Ascending aorta (tissue), 2 donors: ENCODE measurements at regions not wholly inside any gene's neighbourhood (a gene's known extent, or its start where the extent isn't known, plus 50 kb on each side); places are given as distances from the start of the nearest gene placed in this dataset.

Source experiments
- DNase-seq, 2 donors: peaks; one replicate each; pipeline ENCODE4 v3.0.0-alpha.2; 2019; ENCODE audit warnings: low spot score in 2 of 2
- H3K27ac ChIP-seq, 2 donors: fragments of 200-600 bp; sonication (generic); one replicate each; pipeline ENCODE4 v1.5.1; 2016 to 2017; ENCODE audit warnings: mild to moderate bottlenecking in 1 of 2
- H3K27me3 ChIP-seq: fragments of 200-600 bp; sonication (generic); one replicate; pipeline ENCODE4 v1.5.1; 2017
- H3K36me3 ChIP-seq, 2 donors: fragments of 200-600 bp; sonication (generic); one replicate each; pipeline ENCODE4 v1.5.1; 2016
- H3K4me1 ChIP-seq, 2 donors: fragments of 200-600 bp; sonication (generic); one replicate each; pipeline ENCODE4 v1.5.1; 2016 to 2017; ENCODE audit warnings: mild to moderate bottlenecking in 1 of 2
- H3K4me3 ChIP-seq, 2 donors: fragments of 200-600 bp; sonication (generic); one replicate each; pipeline ENCODE4 v1.5.1; 2016 to 2017; ENCODE audit warnings: mild to moderate bottlenecking in 1 of 2
- H3K9me3 ChIP-seq, 2 donors: fragments of 200-600 bp; sonication (generic); one replicate each; pipeline ENCODE4 v1.5.1; 2016
- CTCF ChIP-seq, 3 experiments: fragments of 200-600 bp in 2 of 3; fragments of 450-650 bp in 1 of 3; sonication (generic) in 2 of 3; IDR thresholded peaks; one replicate each; pipeline ENCODE4 v1.5.1; 2016 to 2019; ENCODE audit warnings: antibody characterized with exemption in 3 of 3, mild to moderate bottlenecking in 1 of 3, moderate library complexity in 1 of 3
- intact Hi-C: fragments of 100-400 bp; cut with DNase I; formaldehyde crosslinking; loops from one replicate; pipeline ENCODE4 v1.15.1; 2023

GRCh38 chr9:75607521-75607920 lies 283.0 kb upstream of the PCSK5 start:
- H3K4me1 ChIP-seq: no peaks in the 10 kb centered on the region
- TF ChIP-seq CTCF (IDR thresholded peaks at IDR 0.05): no peak

GRCh38 chr9:75609401-75609800 lies 281.1 kb upstream of the PCSK5 start:
- DNase-seq: no peak
- H3K27ac ChIP-seq: no peak overlapping the region
- no peak for TF ChIP-seq CTCF (IDR thresholded peaks at IDR 0.05)
- H3K4me1 ChIP-seq: peaks cover 0 to 6% of the 10 kb centered on the region in 2 donors
- intact Hi-C loops: loop anchor here (10.0 kb wide), 1 partner anchor 245 kb away; no protein-coding TSS in a partner anchor
- no peak overlapping the region for H3K4me3 ChIP-seq
- no peaks in the 10 kb centered on the region for H3K36me3 ChIP-seq
- H3K27me3 ChIP-seq: no peaks in the 10 kb centered on the region
- H3K9me3 ChIP-seq: no peaks in the 10 kb centered on the region

More at GRCh38 chr9:75607521-75607920, 283.0 kb upstream of the PCSK5 start:
- no peaks in the 10 kb centered on the region for H3K9me3 ChIP-seq
- no peak overlapping the region for H3K4me3 ChIP-seq
- H3K27ac ChIP-seq: no peak overlapping the region
- intact Hi-C loops: loop anchor here (10.0 kb wide), 1 partner anchor 247 kb away; no protein-coding TSS in a partner anchor
- H3K36me3 ChIP-seq: no peaks in the 10 kb centered on the region
- DNase-seq: no peak
- no peaks in the 10 kb centered on the region for H3K27me3 ChIP-seq

GRCh38 chr9:75610246-75610645 lies 280.2 kb upstream of the PCSK5 start:
- no peak for TF ChIP-seq CTCF (IDR thresholded peaks at IDR 0.05)
- H3K4me3 ChIP-seq: no peak overlapping the region
- no peak overlapping the region for H3K27ac ChIP-seq
- H3K27me3 ChIP-seq: no peaks in the 10 kb centered on the region
- peaks cover 0 to 6% of the 10 kb centered on the region in 2 donors for H3K4me1 ChIP-seq
- intact Hi-C loops: no loop called here
- no peaks in the 10 kb centered on the region for H3K36me3 ChIP-seq
- H3K9me3 ChIP-seq: no peaks in the 10 kb centered on the region
- DNase-seq: no peak

GRCh38 chr9:75612205-75612604 lies 278.3 kb upstream of the PCSK5 start:
- Histone ChIP-seq H3K4me3 (no peak overlapping the region), H3K9me3 (no peaks in the 10 kb centered on the region), H3K4me1 (peaks cover 0 to 6% of the 10 kb centered on the region in 2 donors), H3K27ac (no peak overlapping the region), H3K36me3 (no peaks in the 10 kb centered on the region), H3K27me3 (no peaks in the 10 kb centered on the region)
- no peak for TF ChIP-seq CTCF (IDR thresholded peaks at IDR 0.05)
- intact Hi-C loops: no loop called here
- no peak for DNase-seq

GRCh38 chr9:75612754-75613153 lies 277.7 kb upstream of the PCSK5 start:
- Histone ChIP-seq H3K9me3 (no peaks in the 10 kb centered on the region), H3K27ac (peak overlapping the region; percentile 21 to 45), H3K27me3 (no peaks in the 10 kb centered on the region), H3K36me3 (no peaks in the 10 kb centered on the region), H3K4me1 (peaks cover 0 to 6% of the 10 kb centered on the region in 2 donors), H3K4me3 (no peak overlapping the region)
- TF ChIP-seq CTCF (IDR thresholded peaks at IDR 0.05): no peak
- peak in 1 of 2 donors; percentile 69 for DNase-seq
- intact Hi-C loops: no loop called here

GRCh38 chr9:75615284-75615683 lies 275.2 kb upstream of the PCSK5 start:
- Histone ChIP-seq H3K4me1 (peaks cover 0 to 6% of the 10 kb centered on the region in 2 donors), H3K27ac (no peak overlapping the region), H3K36me3 (no peaks in the 10 kb centered on the region), H3K4me3 (no peak overlapping the region), H3K27me3 (no peaks in the 10 kb centered on the region), H3K9me3 (no peaks in the 10 kb centered on the region)
- DNase-seq: no peak
- no peak for TF ChIP-seq CTCF (IDR thresholded peaks at IDR 0.05)
- intact Hi-C loops: no loop called here
